ENCODE measurements at regions not wholly inside any gene's neighbourhood (a gene's known extent, or its start where the extent isn't known, plus 50 kb on each side); places are given as distances from the start of the nearest gene placed in this dataset.

DNA sequence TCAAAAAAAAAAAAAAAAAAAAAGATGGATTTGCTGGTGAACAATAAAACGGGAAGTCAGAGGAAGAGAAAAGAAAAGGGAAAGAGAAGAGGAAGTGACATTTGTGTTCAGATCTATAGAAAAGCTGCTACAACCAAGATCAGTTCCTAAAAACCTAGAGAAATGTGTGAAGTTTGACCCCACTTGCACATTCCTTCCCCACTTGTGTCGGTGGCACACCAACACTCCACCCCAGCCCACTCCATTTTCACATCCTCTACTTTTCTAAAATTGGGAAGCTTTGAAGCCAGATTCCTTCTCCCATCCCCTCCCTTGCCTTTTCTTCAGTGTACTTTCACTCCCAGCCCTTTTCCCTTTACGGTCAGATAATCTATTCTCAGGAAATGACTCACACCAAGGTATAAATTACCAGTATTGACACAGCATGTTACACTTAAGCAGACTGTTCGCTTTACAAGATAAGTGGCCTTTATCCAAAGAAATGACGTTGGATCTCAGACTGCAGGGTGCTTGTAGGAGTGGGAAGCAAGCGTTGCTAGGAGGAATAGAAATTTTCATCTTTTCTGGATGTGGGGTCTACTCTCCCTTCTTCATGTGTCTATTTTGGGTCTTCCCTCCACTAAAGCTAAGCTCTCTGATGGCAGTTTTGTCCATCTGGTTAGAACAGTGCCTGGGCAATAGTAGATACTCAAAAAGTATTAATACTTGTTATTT is 92.5 kb upstream of the ADGRF1 start (continued):
- no peak for TF ChIP-seq ZNF639 (CRISPR knock-in tag; conservative IDR thresholded peaks at IDR 0.05)
- TF ChIP-seq E2F2 (CRISPR knock-in tag; IDR thresholded peaks at IDR 0.05; ENCODE audit: borderline replicate concordance), result no peak
- no peak for TF ChIP-seq ZNF335 (CRISPR knock-in tag; IDR thresholded peaks at IDR 0.05)
- TF ChIP-seq TEAD2 (CRISPR knock-in tag; IDR thresholded peaks at IDR 0.05), result no peak
- TF ChIP-seq ZNF570 (CRISPR knock-in tag; IDR thresholded peaks at IDR 0.05; ENCODE audit: borderline replicate concordance), result no peak
- no peak for TF ChIP-seq ZNF724P (CRISPR knock-in tag; IDR thresholded peaks at IDR 0.05; ENCODE audit: borderline replicate concordance)
- no peak for TF ChIP-seq TMF1 (CRISPR knock-in tag; IDR thresholded peaks at IDR 0.05; ENCODE audit: low read depth)
- TF ChIP-seq IKZF4 (CRISPR knock-in tag; IDR thresholded peaks at IDR 0.05; ENCODE audit: borderline replicate concordance, low read depth, not compliant biosample characterization), result no peak
- peak; percentile 86 for TF ChIP-seq TBX2 (CRISPR knock-in tag; IDR thresholded peaks at IDR 0.05; ENCODE audit: borderline replicate concordance)
- no peak for TF ChIP-seq NFIB (CRISPR knock-in tag; IDR thresholded peaks at IDR 0.05; ENCODE audit: borderline replicate concordance)
- TF ChIP-seq, protein P1, sequence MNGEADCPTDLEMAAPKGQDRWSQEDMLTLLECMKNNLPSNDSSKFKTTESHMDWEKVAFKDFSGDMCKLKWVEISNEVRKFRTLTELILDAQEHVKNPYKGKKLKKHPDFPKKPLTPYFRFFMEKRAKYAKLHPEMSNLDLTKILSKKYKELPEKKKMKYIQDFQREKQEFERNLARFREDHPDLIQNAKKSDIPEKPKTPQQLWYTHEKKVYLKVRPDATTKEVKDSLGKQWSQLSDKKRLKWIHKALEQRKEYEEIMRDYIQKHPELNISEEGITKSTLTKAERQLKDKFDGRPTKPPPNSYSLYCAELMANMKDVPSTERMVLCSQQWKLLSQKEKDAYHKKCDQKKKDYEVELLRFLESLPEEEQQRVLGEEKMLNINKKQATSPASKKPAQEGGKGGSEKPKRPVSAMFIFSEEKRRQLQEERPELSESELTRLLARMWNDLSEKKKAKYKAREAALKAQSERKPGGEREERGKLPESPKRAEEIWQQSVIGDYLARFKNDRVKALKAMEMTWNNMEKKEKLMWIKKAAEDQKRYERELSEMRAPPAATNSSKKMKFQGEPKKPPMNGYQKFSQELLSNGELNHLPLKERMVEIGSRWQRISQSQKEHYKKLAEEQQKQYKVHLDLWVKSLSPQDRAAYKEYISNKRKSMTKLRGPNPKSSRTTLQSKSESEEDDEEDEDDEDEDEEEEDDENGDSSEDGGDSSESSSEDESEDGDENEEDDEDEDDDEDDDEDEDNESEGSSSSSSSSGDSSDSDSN (CRISPR knock-in tag; IDR thresholded peaks at IDR 0.05), result peak; percentile 41; the same call in 1 of the 2 replicates
- TF ChIP-seq ZNF512 (CRISPR knock-in tag; IDR thresholded peaks at IDR 0.05), result 0 out of 2 replicates have a peak, but pooled peaks have one; percentile 80
- TF ChIP-seq HHEX (CRISPR knock-in tag; IDR thresholded peaks at IDR 0.05), result no peak
- TF ChIP-seq ATRX (CRISPR knock-in tag; IDR thresholded peaks at IDR 0.05; ENCODE audit: borderline replicate concordance), result no peak
- no peak for TF ChIP-seq MYC (CRISPR knock-in tag; IDR thresholded peaks at IDR 0.05; ENCODE audit: borderline replicate concordance)
- no peak for TF ChIP-seq ZNF678 (CRISPR knock-in tag; IDR thresholded peaks at IDR 0.05)
- no peak for TF ChIP-seq FOXC1 (CRISPR knock-in tag; IDR thresholded peaks at IDR 0.05; ENCODE audit: borderline replicate concordance)
- TF ChIP-seq MAFK (conservative IDR thresholded peaks at IDR 0.05 in 1 of 2, IDR thresholded peaks at IDR 0.05 in 1 of 2; ENCODE audit: low read length in 2 of 2), result no peak
- TF ChIP-seq U2AF1 (optimal IDR thresholded peaks at IDR 0.05; ENCODE audit: low read depth, low read length), result no peak
- no peak for TF ChIP-seq ZNF234 (CRISPR knock-in tag; conservative IDR thresholded peaks at IDR 0.05)
- no peak for TF ChIP-seq ZNF432 (CRISPR knock-in tag; IDR thresholded peaks at IDR 0.05; ENCODE audit: borderline replicate concordance)
